ENCODE measurements at regions not wholly inside any gene's neighbourhood (a gene's known extent, or its start where the extent isn't known, plus 50 kb on each side); places are given as distances from the start of the nearest gene placed in this dataset.

DNA sequence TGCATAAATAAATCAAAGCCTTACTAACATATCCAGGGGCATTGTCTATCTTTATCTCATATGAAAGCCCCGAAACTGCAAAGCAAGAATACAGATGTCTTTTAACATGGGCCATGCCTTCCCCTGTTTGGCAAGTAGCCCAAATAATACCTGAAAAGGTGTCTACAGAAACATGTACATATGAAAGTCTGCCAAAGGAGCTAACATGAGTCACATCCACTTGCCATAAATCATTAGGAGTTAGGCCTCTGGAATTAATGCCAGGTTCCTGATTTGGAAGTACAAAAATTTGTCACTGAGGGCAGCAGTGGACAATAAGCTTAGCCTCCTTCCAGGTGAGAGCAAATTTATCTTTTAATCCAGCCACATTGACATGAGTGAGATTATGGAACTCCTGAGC is 85.5 kb upstream of the PGR start:
- no peak for DNase-seq (ENCODE audit: low read depth in 2 of 2)

GRCh38 chr11:101211407-101211975 is 81.9 kb upstream of the PGR start:
- no peak for DNase-seq (ENCODE audit: low read depth in 2 of 2)

DNA sequence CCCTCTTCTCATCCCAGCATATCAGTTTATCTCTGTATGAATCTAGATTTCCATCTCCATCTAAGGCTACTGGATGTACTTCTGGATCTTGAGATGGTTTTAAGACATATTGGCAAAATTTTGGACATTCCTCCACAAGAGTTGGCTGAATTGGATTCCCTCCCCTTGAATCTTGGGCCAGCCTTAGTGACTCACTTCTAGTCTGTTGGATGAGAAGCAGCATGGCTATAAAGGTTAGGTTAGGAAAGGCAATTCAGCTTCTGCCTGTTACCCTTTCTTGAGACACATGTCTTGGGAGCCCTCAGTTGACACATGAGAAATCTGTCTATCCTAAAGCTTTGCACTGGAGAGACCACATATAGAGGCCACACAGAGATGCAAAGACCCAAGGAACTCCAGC is 73.0 kb upstream of the PGR start:
- DNase-seq (ENCODE audit: low read depth in 2 of 2): no peak

DNA sequence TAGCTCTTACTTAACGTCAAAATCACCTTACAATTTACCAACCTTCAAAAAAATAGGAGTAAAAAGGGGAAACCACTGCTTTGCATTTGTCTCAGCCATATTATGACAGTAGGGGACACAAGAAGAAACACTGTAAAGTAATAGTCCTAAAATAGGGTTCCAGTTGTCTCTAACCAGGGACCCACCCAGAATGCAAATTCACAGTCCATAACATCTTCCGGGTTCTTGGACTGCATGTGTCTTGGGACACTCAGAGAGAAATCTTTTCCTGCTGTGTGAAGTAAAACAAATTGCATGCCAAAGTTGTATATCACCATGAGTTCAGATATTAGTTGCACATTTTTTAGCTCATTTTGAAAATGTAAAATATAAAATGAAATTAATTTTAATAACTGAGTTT is 69.8 kb upstream of the PGR start:
- DNase-seq (ENCODE audit: low read depth in 2 of 2): no peak

GRCh38 chr11:101195294-101195693 is 65.7 kb upstream of the PGR start:
- no peak for DNase-seq (ENCODE audit: low read depth in 2 of 2)

DNA sequence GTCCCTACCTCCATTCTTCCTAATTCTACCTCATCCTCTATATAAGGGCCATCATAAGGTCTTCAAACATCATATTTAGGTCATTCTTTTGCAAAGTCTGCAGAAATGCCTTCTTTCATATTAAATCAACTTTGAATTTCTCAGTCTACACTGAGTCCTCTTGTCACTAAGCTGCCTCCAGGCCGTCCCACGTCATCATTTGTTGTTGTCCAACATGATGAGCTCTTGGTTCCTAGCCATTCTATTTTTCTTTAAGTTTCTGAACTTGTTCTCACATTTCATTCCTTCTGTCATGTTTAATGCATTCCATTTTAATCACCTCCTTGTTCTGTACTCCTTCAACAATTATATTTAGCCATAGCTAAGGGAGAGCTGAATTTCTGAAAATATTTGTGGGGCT is 59.2 kb upstream of the PGR start:
- no peak for DNase-seq (ENCODE audit: low read depth in 2 of 2)

DNA sequence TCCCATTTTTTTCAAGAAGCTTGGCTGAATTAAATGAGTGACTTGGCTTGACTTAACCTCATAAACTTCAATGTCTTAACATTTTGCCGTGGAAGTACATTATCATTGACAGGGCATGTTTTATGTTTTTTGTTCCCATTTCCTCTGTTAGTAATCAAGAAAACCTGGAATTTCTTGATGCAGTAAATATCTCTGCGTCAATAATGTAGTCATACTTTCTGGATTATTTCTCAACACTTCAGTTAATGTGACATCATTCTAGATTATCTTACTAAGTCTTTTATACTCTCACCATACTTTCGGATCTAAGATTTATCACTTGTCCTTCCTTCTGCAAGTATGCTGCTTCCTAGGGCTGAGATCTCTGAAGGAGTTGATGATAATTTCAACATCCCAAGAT is 58.6 kb upstream of the PGR start:
- no peak for DNase-seq (ENCODE audit: low read depth in 2 of 2)

DNA sequence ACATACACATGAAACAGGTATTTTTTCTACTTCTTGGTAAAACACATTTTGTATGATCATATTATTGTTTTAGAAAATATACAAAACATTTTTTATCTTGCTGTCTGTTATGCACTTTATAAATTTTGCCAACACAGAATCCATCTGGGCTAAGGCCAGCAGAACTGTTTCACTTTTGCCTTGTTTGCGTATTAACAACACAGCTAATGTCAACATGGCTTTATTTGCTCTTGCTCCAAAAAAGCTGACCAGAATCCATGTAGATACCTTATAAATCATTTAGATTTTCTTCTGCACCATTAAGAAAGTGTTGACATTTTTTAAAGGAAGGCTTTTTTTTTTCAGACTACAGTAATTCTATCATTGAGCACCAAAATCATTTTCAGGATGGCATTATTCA is 58.1 kb upstream of the PGR start:
- DNase-seq (ENCODE audit: low read depth in 2 of 2): no peak

DNA sequence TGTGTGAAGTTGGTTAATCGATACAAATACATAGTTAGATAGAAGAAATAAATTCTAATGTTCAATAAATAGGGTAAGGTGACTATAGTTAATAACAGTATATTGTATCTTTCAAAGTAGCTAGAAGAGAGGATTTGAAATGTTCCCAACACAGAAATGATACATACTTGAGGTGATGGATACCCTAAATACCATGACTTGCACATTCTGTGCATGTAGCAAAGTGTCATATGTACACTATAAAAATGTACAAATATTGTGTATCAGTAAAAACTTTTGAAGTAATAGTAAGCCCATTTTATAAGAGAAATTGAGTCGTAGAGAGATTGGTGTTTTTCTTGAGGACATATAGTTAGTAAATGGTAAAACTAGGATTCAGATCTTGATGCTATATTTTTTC is 56.4 kb upstream of the PGR start:
- no peak for DNase-seq (ENCODE audit: low read depth in 2 of 2)

DNA sequence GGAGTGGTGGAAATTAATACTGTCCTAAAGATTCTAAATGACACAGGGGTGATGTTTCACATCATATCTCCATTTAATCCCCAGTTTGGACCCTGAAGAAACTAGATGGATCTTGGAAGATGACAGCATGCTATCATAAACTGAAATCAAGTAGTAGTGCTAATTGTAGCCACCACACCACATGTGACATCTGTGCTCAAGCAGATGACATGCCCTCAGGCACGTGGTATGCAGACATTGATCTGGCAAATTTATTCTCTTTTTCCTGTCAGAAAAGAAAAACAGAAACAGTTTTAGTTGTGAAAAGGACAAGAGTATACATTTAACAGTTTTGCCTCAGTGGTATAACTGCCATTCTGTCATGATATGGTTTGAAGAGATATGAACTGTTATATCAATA is 52.9 kb upstream of the PGR start:
- no peak for DNase-seq (ENCODE audit: low read depth in 2 of 2)

DNA sequence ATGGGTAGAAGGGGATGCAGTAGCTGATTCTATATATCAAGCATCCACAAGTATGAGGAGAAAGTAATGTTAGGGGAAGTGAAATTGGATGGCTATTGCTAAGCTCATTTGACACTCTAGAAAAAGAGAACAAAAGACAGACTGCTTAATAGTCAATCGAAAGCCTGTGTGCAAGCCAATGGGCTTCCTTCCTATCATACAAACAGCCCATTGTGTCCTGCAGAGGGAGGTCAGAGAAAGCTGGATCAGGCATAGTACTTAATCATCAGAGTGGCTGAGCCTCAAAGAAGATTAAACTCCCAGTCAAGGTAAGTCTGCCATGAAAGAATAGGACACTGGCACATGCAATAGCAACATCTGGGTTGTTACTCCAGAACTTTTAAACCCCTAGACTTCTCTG is 50.9 kb upstream of the PGR start:
- DNase-seq (ENCODE audit: low read depth in 2 of 2): no peak
